ENCODE measurements at regions not wholly inside any gene's neighbourhood (a gene's known extent, or its start where the extent isn't known, plus 50 kb on each side); places are given as distances from the start of the nearest gene placed in this dataset.

DNA sequence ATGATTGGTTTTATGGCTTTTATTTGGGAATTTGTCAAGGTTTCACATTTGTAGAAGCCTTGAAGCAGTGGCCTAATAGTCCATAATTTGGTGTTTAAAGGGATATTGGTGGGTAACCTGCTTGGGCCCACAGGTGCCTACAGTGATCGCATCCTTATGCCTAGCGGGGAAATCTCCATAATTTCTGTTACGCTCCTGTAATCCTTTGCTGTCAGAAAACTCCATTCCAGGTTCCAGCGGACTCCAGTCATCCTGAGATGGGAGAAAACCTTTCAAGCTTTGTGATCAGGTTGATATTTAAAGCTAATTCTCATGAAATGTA lies 257.0 kb upstream of the JADE1 start:
- no peak overlapping the region for H3K9ac ChIP-seq (ENCODE audit: insufficient read length, low read depth)
- TF ChIP-seq SUZ12 (IDR thresholded peaks at IDR 0.05; ENCODE audit: extremely low read depth, insufficient read depth, insufficient read length) (no peak), YY1 (IDR thresholded peaks at IDR 0.05; ENCODE audit: insufficient read depth, insufficient read length) (no peak), ZNF274 (IDR thresholded peaks at IDR 0.05; ENCODE audit: low read depth, low read length) (no peak)
- H3K27me3 ChIP-seq (ENCODE audit: insufficient read depth, insufficient read length), result no peaks in the 10 kb centered on the region
- no peak for DNase-seq (ENCODE audit: low read depth, low spot score)
- H3K36me3 ChIP-seq (ENCODE audit: insufficient read depth, insufficient read length, low read length), result no peaks in the 10 kb centered on the region
- no peak overlapping the region for H3K4me3 ChIP-seq (ENCODE audit: insufficient read length, low read depth)
- no peaks in the 10 kb centered on the region for H3K4me1 ChIP-seq (ENCODE audit: insufficient read depth, insufficient read length)
- no peaks in the 10 kb centered on the region for H3K9me3 ChIP-seq (ENCODE audit: insufficient read depth, low read length)

- Histone ChIP-seq H3K36me3 (ENCODE audit: insufficient read depth, insufficient read length, low read length) (no peaks in the 10 kb centered on the region), H3K4me3 (ENCODE audit: insufficient read length, low read depth) (no peak overlapping the region), H3K4me1 (ENCODE audit: insufficient read depth, insufficient read length) (no peaks in the 10 kb centered on the region), H3K27me3 (ENCODE audit: insufficient read depth, insufficient read length) (no peaks in the 10 kb centered on the region), H3K9ac (ENCODE audit: insufficient read length, low read depth) (no peak overlapping the region), H3K9me3 (ENCODE audit: insufficient read depth, low read length) (no peaks in the 10 kb centered on the region)
- TF ChIP-seq SUZ12 (IDR thresholded peaks at IDR 0.05; ENCODE audit: extremely low read depth, insufficient read depth, insufficient read length), result no peak
- no peak for TF ChIP-seq ZNF274 (IDR thresholded peaks at IDR 0.05; ENCODE audit: low read depth, low read length)
- no peak for TF ChIP-seq YY1 (IDR thresholded peaks at IDR 0.05; ENCODE audit: insufficient read depth, insufficient read length)
- no peak for DNase-seq (ENCODE audit: low read depth, low spot score)
These were observed 258.2 kb upstream of the JADE1 start for GRCh38 chr4:128551280-128551679.

DNA sequence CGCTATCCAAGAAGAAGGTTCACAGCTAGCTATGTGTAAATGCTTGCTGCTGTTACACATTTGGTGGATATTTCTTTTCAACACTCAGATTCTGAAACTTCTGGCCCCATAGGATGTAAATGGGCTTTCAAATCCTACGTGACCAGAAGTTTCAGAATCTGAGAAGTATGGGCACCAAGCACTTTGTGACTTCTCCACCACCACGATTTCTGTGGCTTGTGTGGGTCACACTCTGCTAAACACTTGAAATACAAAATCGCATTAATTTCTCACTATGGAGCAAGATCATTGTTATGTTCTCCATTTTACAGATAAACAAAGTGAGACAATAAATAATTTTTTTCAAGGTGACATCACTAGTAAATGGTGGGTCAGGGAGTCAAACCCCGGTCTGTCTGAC lies 259.4 kb upstream of the JADE1 start:
- TF ChIP-seq ZNF274 (IDR thresholded peaks at IDR 0.05; ENCODE audit: low read depth, low read length), result no peak
- no peak for TF ChIP-seq SUZ12 (IDR thresholded peaks at IDR 0.05; ENCODE audit: extremely low read depth, insufficient read depth, insufficient read length)
- no peak for TF ChIP-seq YY1 (IDR thresholded peaks at IDR 0.05; ENCODE audit: insufficient read depth, insufficient read length)
- Histone ChIP-seq H3K4me1 (ENCODE audit: insufficient read depth, insufficient read length) (no peaks in the 10 kb centered on the region), H3K4me3 (ENCODE audit: insufficient read length, low read depth) (no peak overlapping the region), H3K9me3 (ENCODE audit: insufficient read depth, low read length) (no peaks in the 10 kb centered on the region), H3K9ac (ENCODE audit: insufficient read length, low read depth) (no peak overlapping the region), H3K36me3 (ENCODE audit: insufficient read depth, insufficient read length, low read length) (no peaks in the 10 kb centered on the region), H3K27me3 (ENCODE audit: insufficient read depth, insufficient read length) (no peaks in the 10 kb centered on the region)
- DNase-seq (ENCODE audit: low read depth, low spot score), result no peak

DNA sequence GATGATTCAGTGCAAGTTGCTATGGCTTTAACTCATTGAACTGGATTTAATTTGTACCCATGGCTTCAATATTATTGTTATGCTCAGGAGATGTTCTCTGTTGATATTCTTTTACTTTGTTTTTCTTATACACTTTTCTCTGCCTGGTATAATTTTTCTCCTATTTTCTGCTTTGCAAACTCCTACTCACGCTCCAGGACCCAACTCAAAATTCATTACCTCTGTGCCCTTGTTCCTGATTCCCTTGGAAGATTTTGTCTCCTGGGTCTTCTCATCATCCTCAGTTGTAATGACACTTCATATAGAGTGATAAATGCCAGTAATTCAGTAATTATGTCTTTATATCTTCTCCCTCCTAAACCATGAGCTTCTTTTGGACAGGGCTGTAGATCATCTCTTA lies 259.9 kb upstream of the JADE1 start:
- Histone ChIP-seq H3K9me3 (ENCODE audit: insufficient read depth, low read length) (no peaks in the 10 kb centered on the region), H3K27me3 (ENCODE audit: insufficient read depth, insufficient read length) (no peaks in the 10 kb centered on the region), H3K4me1 (ENCODE audit: insufficient read depth, insufficient read length) (no peaks in the 10 kb centered on the region), H3K36me3 (ENCODE audit: insufficient read depth, insufficient read length, low read length) (no peaks in the 10 kb centered on the region), H3K4me3 (ENCODE audit: insufficient read length, low read depth) (no peak overlapping the region), H3K9ac (ENCODE audit: insufficient read length, low read depth) (no peak overlapping the region)
- TF ChIP-seq YY1 (IDR thresholded peaks at IDR 0.05; ENCODE audit: insufficient read depth, insufficient read length) (no peak), SUZ12 (IDR thresholded peaks at IDR 0.05; ENCODE audit: extremely low read depth, insufficient read depth, insufficient read length) (no peak), ZNF274 (IDR thresholded peaks at IDR 0.05; ENCODE audit: low read depth, low read length) (no peak)
- no peak for DNase-seq (ENCODE audit: low read depth, low spot score)

- no peak overlapping the region for H3K9ac ChIP-seq (ENCODE audit: insufficient read length, low read depth)
- H3K9me3 ChIP-seq (ENCODE audit: insufficient read depth, low read length), result no peaks in the 10 kb centered on the region
- TF ChIP-seq YY1 (IDR thresholded peaks at IDR 0.05; ENCODE audit: insufficient read depth, insufficient read length) (no peak), SUZ12 (IDR thresholded peaks at IDR 0.05; ENCODE audit: extremely low read depth, insufficient read depth, insufficient read length) (no peak), ZNF274 (IDR thresholded peaks at IDR 0.05; ENCODE audit: low read depth, low read length) (no peak)
- H3K4me3 ChIP-seq (ENCODE audit: insufficient read length, low read depth), result no peak overlapping the region
- DNase-seq (ENCODE audit: low read depth, low spot score), result no peak
- no peaks in the 10 kb centered on the region for H3K27me3 ChIP-seq (ENCODE audit: insufficient read depth, insufficient read length)
- H3K4me1 ChIP-seq (ENCODE audit: insufficient read depth, insufficient read length), result no peaks in the 10 kb centered on the region
- H3K36me3 ChIP-seq (ENCODE audit: insufficient read depth, insufficient read length, low read length), result no peaks in the 10 kb centered on the region
These were observed 260.8 kb upstream of the PGRMC2 start for GRCh38 chr4:128548381-128548780.

DNA sequence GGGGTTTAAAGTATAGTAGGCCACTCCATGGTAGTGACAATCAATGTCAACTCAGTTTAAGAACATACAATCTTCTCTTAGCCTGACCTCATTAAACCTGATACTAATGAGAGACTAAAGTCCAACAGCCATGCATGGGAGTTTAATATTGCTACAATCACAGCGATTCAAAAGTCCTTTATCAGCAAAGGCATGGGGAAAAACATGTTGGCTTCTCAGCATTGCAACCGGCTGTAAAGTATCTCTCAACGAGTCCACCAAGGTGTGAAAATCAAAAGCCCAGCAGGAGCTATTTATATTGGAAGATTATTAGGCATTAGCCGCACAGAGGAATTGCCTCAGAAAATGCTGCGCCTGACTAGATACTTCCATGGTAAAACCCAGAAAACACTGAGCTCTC lies 256.7 kb upstream of the PGRMC2 start:
- DNase-seq (ENCODE audit: low read depth, low spot score), result no peak
- H3K9ac ChIP-seq (ENCODE audit: insufficient read length, low read depth), result no peak overlapping the region
- no peaks in the 10 kb centered on the region for H3K36me3 ChIP-seq (ENCODE audit: insufficient read depth, insufficient read length, low read length)
- no peaks in the 10 kb centered on the region for H3K9me3 ChIP-seq (ENCODE audit: insufficient read depth, low read length)
- TF ChIP-seq ZNF274 (IDR thresholded peaks at IDR 0.05; ENCODE audit: low read depth, low read length) (no peak), YY1 (IDR thresholded peaks at IDR 0.05; ENCODE audit: insufficient read depth, insufficient read length) (no peak), SUZ12 (IDR thresholded peaks at IDR 0.05; ENCODE audit: extremely low read depth, insufficient read depth, insufficient read length) (no peak)
- no peaks in the 10 kb centered on the region for H3K27me3 ChIP-seq (ENCODE audit: insufficient read depth, insufficient read length)
- no peaks in the 10 kb centered on the region for H3K4me1 ChIP-seq (ENCODE audit: insufficient read depth, insufficient read length)
- no peak overlapping the region for H3K4me3 ChIP-seq (ENCODE audit: insufficient read length, low read depth)

DNA sequence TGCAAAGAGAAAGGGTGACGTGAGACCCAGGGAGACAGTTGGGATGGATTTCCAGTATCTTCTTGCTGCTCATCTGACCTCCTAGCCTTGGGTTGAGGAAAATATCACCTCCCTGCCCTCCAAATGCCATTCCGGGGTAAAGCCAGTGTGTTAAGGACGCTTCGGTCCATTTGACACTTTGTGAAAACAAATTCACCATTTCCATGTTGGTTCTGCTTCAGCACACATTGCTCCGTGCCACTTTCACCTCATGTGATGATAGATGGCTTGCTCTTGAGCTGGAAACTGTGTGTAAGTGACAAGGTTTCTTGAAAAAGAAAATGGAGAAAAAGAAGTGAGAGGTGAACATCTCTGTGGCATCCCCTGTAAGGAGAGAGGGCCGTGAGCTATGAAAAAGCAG lies 256.1 kb upstream of the PGRMC2 start:
- Histone ChIP-seq H3K4me1 (ENCODE audit: insufficient read depth, insufficient read length) (no peaks in the 10 kb centered on the region), H3K4me3 (ENCODE audit: insufficient read length, low read depth) (no peak overlapping the region)

DNA sequence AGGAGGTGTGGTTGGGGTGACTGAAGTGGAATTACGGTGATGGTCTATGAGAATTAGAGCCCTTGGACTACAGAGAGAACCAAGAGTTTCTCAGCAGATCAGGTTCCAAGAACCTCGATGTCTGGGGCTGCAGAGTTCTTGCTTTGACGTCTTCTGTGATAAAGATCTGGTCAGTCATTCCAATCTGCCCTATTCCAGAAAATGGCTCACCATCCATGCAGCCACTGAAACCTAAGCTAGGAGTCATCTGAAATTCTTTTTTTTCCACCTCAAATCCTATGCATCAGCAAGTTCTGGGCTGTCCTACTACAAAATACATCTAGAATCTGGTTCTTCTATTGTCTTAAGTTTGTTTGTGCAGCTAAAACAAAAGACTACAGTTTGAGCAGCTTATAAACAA lies 254.4 kb upstream of the PGRMC2 start:
- TF ChIP-seq ZNF274 (IDR thresholded peaks at IDR 0.05; ENCODE audit: low read depth, low read length) (no peak), SUZ12 (IDR thresholded peaks at IDR 0.05; ENCODE audit: extremely low read depth, insufficient read depth, insufficient read length) (no peak), YY1 (IDR thresholded peaks at IDR 0.05; ENCODE audit: insufficient read depth, insufficient read length) (no peak)
- DNase-seq (ENCODE audit: low read depth, low spot score), result no peak
- H3K9ac ChIP-seq (ENCODE audit: insufficient read length, low read depth), result no peak overlapping the region
- no peaks in the 10 kb centered on the region for H3K4me1 ChIP-seq (ENCODE audit: insufficient read depth, insufficient read length)
- no peaks in the 10 kb centered on the region for H3K36me3 ChIP-seq (ENCODE audit: insufficient read depth, insufficient read length, low read length)
- no peaks in the 10 kb centered on the region for H3K9me3 ChIP-seq (ENCODE audit: insufficient read depth, low read length)
- no peak overlapping the region for H3K4me3 ChIP-seq (ENCODE audit: insufficient read length, low read depth)
- no peaks in the 10 kb centered on the region for H3K27me3 ChIP-seq (ENCODE audit: insufficient read depth, insufficient read length)

More for the DNA sequence above, 256.1 kb upstream of the PGRMC2 start:
- Histone ChIP-seq H3K9ac (ENCODE audit: insufficient read length, low read depth) (no peak overlapping the region), H3K27me3 (ENCODE audit: insufficient read depth, insufficient read length) (no peaks in the 10 kb centered on the region), H3K36me3 (ENCODE audit: insufficient read depth, insufficient read length, low read length) (no peaks in the 10 kb centered on the region), H3K9me3 (ENCODE audit: insufficient read depth, low read length) (no peaks in the 10 kb centered on the region)
- TF ChIP-seq ZNF274 (IDR thresholded peaks at IDR 0.05; ENCODE audit: low read depth, low read length) (no peak), YY1 (IDR thresholded peaks at IDR 0.05; ENCODE audit: insufficient read depth, insufficient read length) (no peak), SUZ12 (IDR thresholded peaks at IDR 0.05; ENCODE audit: extremely low read depth, insufficient read depth, insufficient read length) (no peak)
- DNase-seq (ENCODE audit: low read depth, low spot score), result no peak

Measured in NT2/D1 (cell line).